Endothelial cell of umbilical vein (primary cell): ENCODE measurements at regions not wholly inside any gene's neighbourhood (a gene's known extent, or its start where the extent isn't known, plus 50 kb on each side); places are given as distances from the start of the nearest gene placed in this dataset.

Experiments
- BruUV-seq: library from RNA; stranded (reverse); fragments of 400-500 nt; replicated peaks from 2 replicates; lab custom pipeline; 2021; lab: Mats Ljungman, UMichigan
- CTCF ChIA-PET: fragments of 300-600, 350-600 bp; sonication (Branson Sonifier 250); formaldehyde crosslinking; loops from one replicate; lab custom pipeline; 2021; ENCODE audit warnings: antibody characterized with exemption, inconsistent platforms; lab: Charles Lee
- POLR2A ChIA-PET: fragments of 300-600, 350-600 bp; sonication (Branson Sonifier 250); formaldehyde crosslinking; loops from one replicate; lab custom pipeline; 2021; ENCODE audit warnings: antibody characterized with exemption, inconsistent platforms; lab: Charles Lee
- DNase-seq: peaks from one replicate; pipeline ENCODE4 v3.0.0-alpha.2; 2011; ENCODE audit warnings: low read depth, low spot score
- FAIRE-seq: peaks from 2 replicates; lab custom pipeline; 2011; peaks lifted over from hg19 to GRCh38; lab: Jason Lieb, UNC
- H2AFZ ChIP-seq: 2 replicates; pipeline ENCODE4 v1.6.0; 2012; ENCODE audit warnings: low read depth, low read length, control low read depth, inconsistent platforms
- H3K27ac ChIP-seq: 2 replicates; pipeline ENCODE4 v1.5.1; 2011; ENCODE audit warnings: low read depth, mild to moderate bottlenecking, control low read depth, low read length, moderate library complexity; ENCODE audit not compliant: insufficient read depth
- H3K27me3 ChIP-seq, 2 experiments: 2 replicates each; pipeline versions ENCODE4 v1.6.0 to v1.6.1; 2011; ENCODE audit warnings: low read length in 2 of 2, mixed read lengths in 1 of 2; ENCODE audit not compliant: control insufficient read depth in 2 of 2, insufficient read depth in 2 of 2
- H3K36me3 ChIP-seq, 2 experiments: 2 replicates in 1 of 2; 3 replicates in 1 of 2; pipeline ENCODE4 v1.5.1; 2011; ENCODE audit warnings: low read length in 2 of 2, mild to moderate bottlenecking in 1 of 2, moderate library complexity in 1 of 2; ENCODE audit not compliant: control insufficient read depth in 2 of 2, insufficient read depth in 2 of 2; ENCODE audit errors: extremely low read depth in 1 of 2
- H3K4me1 ChIP-seq: 3 replicates; pipeline ENCODE4 v1.5.1; 2011; ENCODE audit warnings: mild to moderate bottlenecking, low read length; ENCODE audit not compliant: control insufficient read depth, insufficient read depth; ENCODE audit errors: extremely low read depth
- H3K4me2 ChIP-seq: 2 replicates; pipeline ENCODE4 v1.6.1; 2011; ENCODE audit warnings: low read length, control low read depth, mixed read lengths; ENCODE audit not compliant: insufficient read depth
- H3K4me3 ChIP-seq, 3 experiments: fragments of 200-600 bp in 1 of 3; sonication (generic), shearing (Covaris generic) in 1 of 3; replicated peaks in 1 of 3; 2 replicates each; pipeline ENCODE4 v1.5.1; 2011 to 2016; ENCODE audit warnings: control low read depth in 3 of 3, low read length in 3 of 3, mild to moderate bottlenecking in 2 of 3, inconsistent platforms in 1 of 3, low read depth in 1 of 3, moderate library complexity in 1 of 3; ENCODE audit not compliant: insufficient read depth in 1 of 3
- H3K79me2 ChIP-seq: 2 replicates; pipeline ENCODE4 v1.6.0; 2012; ENCODE audit warnings: low read length, inconsistent platforms; ENCODE audit not compliant: control insufficient read depth, insufficient read depth
- H3K9ac ChIP-seq: replicated peaks from 2 replicates; pipeline ENCODE3; 2011; ENCODE audit warnings: low read length, control low read depth; ENCODE audit not compliant: insufficient read depth; ENCODE audit errors: extremely low read depth
- H3K9me1 ChIP-seq: replicated peaks from 3 replicates; pipeline ENCODE4 v1.6.0; 2011; ENCODE audit warnings: mild to moderate bottlenecking, low read length; ENCODE audit not compliant: control insufficient read depth, insufficient read depth; ENCODE audit errors: extremely low read depth
- H3K9me3 ChIP-seq: replicated peaks from 2 replicates; pipeline ENCODE4 v1.5.1; 2012; ENCODE audit warnings: low read length, inconsistent platforms; ENCODE audit not compliant: control insufficient read depth, insufficient read depth
- H4K20me1 ChIP-seq: replicated peaks from 2 replicates; pipeline ENCODE3; 2011; ENCODE audit warnings: mild to moderate bottlenecking, low read length; ENCODE audit not compliant: control insufficient read depth, insufficient read depth; ENCODE audit errors: extremely low read depth
- CTCF ChIP-seq, 2 donors: IDR thresholded peaks; 1 replicate in 1 of 2; 2 replicates in 1 of 2; pipeline ENCODE4 v1.5.1; 2011; ENCODE audit warnings: low read length in 2 of 2, mild to moderate bottlenecking in 2 of 2, moderate library complexity in 2 of 2, control low read depth in 1 of 2, inconsistent platforms in 1 of 2, low read depth in 1 of 2; ENCODE audit not compliant: insufficient read depth in 1 of 2; ENCODE audit errors: extremely low read depth in 1 of 2
- EZH2 ChIP-seq: IDR thresholded peaks from 2 replicates; pipeline ENCODE4 v1.6.1; 2012; ENCODE audit warnings: borderline replicate concordance, low read depth, mild to moderate bottlenecking, moderate library complexity, low read length, inconsistent platforms; ENCODE audit not compliant: severe bottlenecking
- FOS ChIP-seq: IDR thresholded peaks from 2 replicates; pipeline ENCODE4 v1.6.1; 2011; ENCODE audit warnings: mild to moderate bottlenecking, low read length, moderate library complexity, borderline replicate concordance; ENCODE audit not compliant: insufficient read depth
- GATA2 ChIP-seq: IDR thresholded peaks from 2 replicates; pipeline ENCODE4 v1.7.0; 2011; ENCODE audit warnings: low read depth, mild to moderate bottlenecking, moderate library complexity, mixed read lengths, low read length; ENCODE audit not compliant: insufficient read length, insufficient read depth
- JUN ChIP-seq: IDR thresholded peaks from 2 replicates; pipeline ENCODE4 v1.6.1; 2011; ENCODE audit warnings: borderline replicate concordance, low read depth; ENCODE audit not compliant: insufficient read length, insufficient read depth
- MAX ChIP-seq: IDR thresholded peaks from 2 replicates; pipeline ENCODE4 v1.6.1; 2011; ENCODE audit not compliant: insufficient read depth, insufficient read length
- MYC ChIP-seq: IDR thresholded peaks from one replicate; pipeline ENCODE4 v1.6.1; 2011; ENCODE audit warnings: mild to moderate bottlenecking, low read depth, low read length
- POLR2A ChIP-seq: IDR thresholded peaks from 2 replicates; pipeline ENCODE4 v1.6.1; 2012; ENCODE audit warnings: low read depth, mild to moderate bottlenecking, control low read depth, low read length
- POLR2AphosphoS5 ChIP-seq: IDR thresholded peaks from 2 replicates; pipeline ENCODE4 v1.6.1; 2012; ENCODE audit warnings: low read depth, mild to moderate bottlenecking, control low read depth, low read length, moderate library complexity; ENCODE audit not compliant: insufficient read depth
- dilution Hi-C: fragments of 300-500 bp; cut with MboI; formaldehyde crosslinking; loops from one replicate; pipeline ENCODE4 v1.15.0; 2019; ENCODE audit warnings: low sequenced_read_pairs; ENCODE audit not compliant: extremely low pct_ligation_motif_present
- intact Hi-C: fragments of 100-400 bp; cut with micrococcal nuclease; formaldehyde crosslinking; loops from one replicate; pipeline ENCODE4 v1.10.0; 2022

GRCh38 chr6:119717942-119718341, 368.4 kb upstream of the MAN1A1 start:
- BruUV-seq = no TSS peak
- no peaks in the 10 kb centered on the region for H3K36me3 ChIP-seq
- no peak overlapping the region for H3K27ac ChIP-seq
- dilution Hi-C loops = no loop called here
- no peak overlapping the region for H3K9ac ChIP-seq
- H3K79me2 ChIP-seq = no peaks in the 10 kb centered on the region
- no peak for FAIRE-seq
- no peaks in the 10 kb centered on the region for H3K9me3 ChIP-seq
- H3K4me2 ChIP-seq = no peak overlapping the region
- no peaks in the 10 kb centered on the region for H3K27me3 ChIP-seq
- ChIA-PET POLR2A (no interaction called here), CTCF (no interaction called here)
- no peaks in the 10 kb centered on the region for H3K9me1 ChIP-seq
- H4K20me1 ChIP-seq = no peaks in the 10 kb centered on the region
- no peak overlapping the region for H2AFZ ChIP-seq
- no peaks in the 10 kb centered on the region for H3K4me1 ChIP-seq
- no peak for TF ChIP-seq MYC
- TF ChIP-seq EZH2 = no peak
- no peak for TF ChIP-seq CTCF (IDR thresholded peaks at IDR 0.05; ENCODE audit: extremely low read depth in 1 of 2, insufficient read depth in 1 of 2, low read depth in 1 of 2, low read length in 2 of 2)
- TF ChIP-seq JUN = no peak
- intact Hi-C loops = no loop called here
- no peak for DNase-seq
- no peak overlapping the region for H3K4me3 ChIP-seq

GRCh38 chr6:119716668-119717270, 367.2 kb upstream of the MAN1A1 start:
- Histone ChIP-seq H3K27me3 (no peaks in the 10 kb centered on the region), H3K9me3 (no peaks in the 10 kb centered on the region), H2AFZ (no peak overlapping the region), H3K36me3 (no peaks in the 10 kb centered on the region), H4K20me1 (no peaks in the 10 kb centered on the region), H3K4me1 (no peaks in the 10 kb centered on the region), H3K4me2 (no peak overlapping the region), H3K9ac (no peak overlapping the region), H3K9me1 (no peaks in the 10 kb centered on the region), H3K79me2 (no peaks in the 10 kb centered on the region), H3K27ac (no peak overlapping the region), H3K4me3 (no peak overlapping the region)
- POLR2A ChIA-PET = no interaction called here
- DNase-seq (no peak), FAIRE-seq (no peak)
- intact Hi-C loops = no loop called here
- CTCF ChIA-PET = no interaction called here
- TF ChIP-seq POLR2AphosphoS5 = no peak
- TF ChIP-seq FOS = no peak
- TF ChIP-seq EZH2 = no peak
- no peak for TF ChIP-seq POLR2A
- TF ChIP-seq MAX = no peak
- TF ChIP-seq CTCF (IDR thresholded peaks at IDR 0.05; ENCODE audit: extremely low read depth in 1 of 2, insufficient read depth in 1 of 2, low read depth in 1 of 2, low read length in 2 of 2) = no peak
- no peak for TF ChIP-seq GATA2
- TF ChIP-seq MYC = no peak
- TF ChIP-seq JUN = no peak
- no TSS peak for BruUV-seq
- dilution Hi-C loops = no loop called here
